H1 (cell line): ENCODE measurements at regions not wholly inside any gene's neighbourhood (a gene's known extent, or its start where the extent isn't known, plus 50 kb on each side); places are given as distances from the start of the nearest gene placed in this dataset.

ENCODE experiments used
- CTCF ChIA-PET: fragments of 300-600 bp; sonication (Branson Sonifier 250); formaldehyde crosslinking; loops from one replicate; lab custom pipeline; 2021; ENCODE audit not compliant: partially characterized antibody; lab: Charles Lee
- POLR2A ChIA-PET: fragments of 300-600 bp; sonication (Branson Sonifier 250); formaldehyde crosslinking; loops from one replicate; lab custom pipeline; 2021; ENCODE audit warnings: inconsistent platforms; ENCODE audit not compliant: partially characterized antibody; lab: Charles Lee
- DNase-seq, 2 experiments: peaks; one replicate each; pipeline versions ENCODE4 v3.0.0 to v3.0.0-alpha.2; 2010 to 2022; ENCODE audit warnings: low spot score in 2 of 2, low read depth in 1 of 2, mixed read lengths in 1 of 2
- FAIRE-seq: peaks from 2 replicates; lab custom pipeline; 2011; peaks lifted over from hg19 to GRCh38; lab: Jason Lieb, UNC
- H2AFZ ChIP-seq: 2 replicates; pipeline ENCODE4 v1.8.1; 2012; ENCODE audit warnings: low read length, inconsistent platforms
- H2AK5ac ChIP-seq: 2 replicates; pipeline ENCODE4 v1.6.1; 2013; ENCODE audit warnings: low read depth, low read length
- H2BK120ac ChIP-seq: replicated peaks from 2 replicates; pipeline ENCODE3; 2013; ENCODE audit warnings: low read depth, low read length, inconsistent platforms
- H2BK12ac ChIP-seq: 2 replicates; pipeline ENCODE4 v1.6.1; 2013; ENCODE audit warnings: low read depth, low read length
- H2BK15ac ChIP-seq: 2 replicates; pipeline ENCODE4 v1.6.1; 2013; ENCODE audit warnings: low read length
- H2BK20ac ChIP-seq: 2 replicates; pipeline ENCODE4 v1.6.1; 2013; ENCODE audit warnings: low read length
- H2BK5ac ChIP-seq: 2 replicates; pipeline ENCODE4 v1.6.1; 2013; ENCODE audit warnings: low read depth, low read length
- H3K14ac ChIP-seq: 2 replicates; pipeline ENCODE4 v1.6.1; 2013; ENCODE audit warnings: inconsistent platforms; ENCODE audit not compliant: insufficient read length
- H3K18ac ChIP-seq: 2 replicates; pipeline ENCODE4 v1.6.1; 2013; ENCODE audit warnings: low read length; ENCODE audit errors: extremely low read depth
- H3K23ac ChIP-seq: 2 replicates; pipeline ENCODE4 v1.6.1; 2013; ENCODE audit warnings: inconsistent platforms; ENCODE audit not compliant: insufficient read length
- H3K23me2 ChIP-seq: 2 replicates; pipeline ENCODE4 v1.6.1; 2013; ENCODE audit warnings: low read depth, low read length
- H3K27ac ChIP-seq: 2 replicates; pipeline ENCODE4 v1.6.1; 2011; ENCODE audit warnings: low read depth, low read length, inconsistent platforms
- H3K27me3 ChIP-seq, 4 experiments: replicated peaks in 1 of 4; 1 replicate in 1 of 4; 2 replicates in 3 of 4; pipeline versions ENCODE4 v1.6.1 to v1.8.1; 2011 to 2013; ENCODE audit warnings: low read length in 3 of 4, mild to moderate bottlenecking in 3 of 4, inconsistent platforms in 2 of 4, mixed read lengths in 2 of 4, moderate library complexity in 1 of 4; ENCODE audit not compliant: control insufficient read depth in 3 of 4, insufficient read depth in 3 of 4; ENCODE audit errors: extremely low read depth in 1 of 4
- H3K36me3 ChIP-seq, 4 experiments: 2 replicates each; pipeline versions ENCODE4 v1.6.1 to v1.8.1; 2011 to 2013; ENCODE audit warnings: mild to moderate bottlenecking in 4 of 4, low read length in 3 of 4, moderate library complexity in 2 of 4, control low read depth in 1 of 4, inconsistent platforms in 1 of 4; ENCODE audit not compliant: insufficient read depth in 4 of 4, control insufficient read depth in 2 of 4
- H3K4ac ChIP-seq: replicated peaks from 2 replicates; pipeline ENCODE3; 2013; ENCODE audit warnings: low read length, low read depth, mixed read lengths, inconsistent platforms; ENCODE audit not compliant: insufficient read length
- H3K4me1 ChIP-seq, 4 experiments: replicated peaks in 1 of 4; 1 replicate in 1 of 4; 2 replicates in 3 of 4; pipeline versions ENCODE4 v1.6.1 to v1.8.1; 2011 to 2013; ENCODE audit warnings: low read length in 3 of 4, inconsistent platforms in 2 of 4, mixed read lengths in 1 of 4; ENCODE audit not compliant: insufficient read depth in 4 of 4, control insufficient read depth in 3 of 4
- H3K4me2 ChIP-seq, 2 experiments: 2 replicates each; pipeline versions ENCODE4 v1.6.1 to v1.8.1; 2011 to 2013; ENCODE audit warnings: low read depth in 2 of 2, low read length in 2 of 2, control low read depth in 1 of 2, inconsistent platforms in 1 of 2, mild to moderate bottlenecking in 1 of 2; ENCODE audit not compliant: insufficient read depth in 1 of 2
- H3K4me3 ChIP-seq, 4 experiments: fragments of 200-600, 300-600 bp in 1 of 4; sonication (generic), shearing (Covaris generic), sonication (Bioruptor Twin) in 1 of 4; 2 replicates each; pipeline versions ENCODE4 v1.5.1 to v1.8.1; 2011 to 2016; ENCODE audit warnings: low read length in 4 of 4, low read depth in 3 of 4, control low read depth in 2 of 4, inconsistent platforms in 2 of 4, mild to moderate bottlenecking in 2 of 4, mixed read lengths in 1 of 4, moderate library complexity in 1 of 4; ENCODE audit not compliant: insufficient read depth in 2 of 4; ENCODE audit errors: extremely low read depth in 1 of 4
- H3K56ac ChIP-seq: replicated peaks from 2 replicates; pipeline ENCODE3; 2013; ENCODE audit warnings: low read depth, mild to moderate bottlenecking, mixed read lengths, low read length, inconsistent platforms; ENCODE audit not compliant: insufficient read length
- H3K79me1 ChIP-seq: 2 replicates; pipeline ENCODE4 v1.6.1; 2013; ENCODE audit warnings: low read depth, low read length, control low read depth
- H3K79me2 ChIP-seq, 2 experiments: 2 replicates each; pipeline versions ENCODE4 v1.6.1 to v1.8.1; 2012 to 2013; ENCODE audit warnings: low read length in 2 of 2, mild to moderate bottlenecking in 2 of 2, inconsistent platforms in 1 of 2; ENCODE audit not compliant: insufficient read depth in 2 of 2, control insufficient read depth in 1 of 2
- H3K9ac ChIP-seq, 4 experiments: replicated peaks in 1 of 4; 1 replicate in 1 of 4; 2 replicates in 3 of 4; pipeline versions ENCODE4 v1.6.1 to v1.8.1; 2011 to 2013; ENCODE audit warnings: low read depth in 3 of 4, low read length in 3 of 4, control low read depth in 2 of 4, mild to moderate bottlenecking in 2 of 4, moderate library complexity in 2 of 4, inconsistent platforms in 1 of 4; ENCODE audit errors: extremely low read depth in 1 of 4
- H3K9me3 ChIP-seq, 2 experiments: 2 replicates each; pipeline versions ENCODE4 v1.6.1 to v1.8.1; 2012 to 2013; ENCODE audit warnings: mild to moderate bottlenecking in 2 of 2, moderate library complexity in 2 of 2, control low read depth in 1 of 2, inconsistent platforms in 1 of 2, low read depth in 1 of 2, low read length in 1 of 2, mixed read lengths in 1 of 2; ENCODE audit not compliant: insufficient read depth in 2 of 2
- H4K20me1 ChIP-seq, 2 experiments: replicated peaks in 1 of 2; 2 replicates each; pipeline versions ENCODE3 to v1.8.1; 2011 to 2013; ENCODE audit warnings: inconsistent platforms in 2 of 2, low read length in 2 of 2, mild to moderate bottlenecking in 1 of 2; ENCODE audit not compliant: insufficient read depth in 2 of 2, control insufficient read depth in 1 of 2
- H4K5ac ChIP-seq: 2 replicates; pipeline ENCODE4 v1.6.1; 2013; ENCODE audit warnings: low read length, low read depth, mixed read lengths, inconsistent platforms; ENCODE audit not compliant: insufficient read length
- H4K8ac ChIP-seq: 2 replicates; pipeline ENCODE4 v1.8.0; 2013; ENCODE audit warnings: mild to moderate bottlenecking, moderate library complexity, low read length, inconsistent platforms; ENCODE audit not compliant: insufficient read depth; ENCODE audit errors: extremely low read depth
- H4K91ac ChIP-seq: replicated peaks from 2 replicates; pipeline ENCODE3; 2013; ENCODE audit warnings: low read length, mixed read lengths, inconsistent platforms; ENCODE audit not compliant: insufficient read length
- HDAC2 ChIP-seq, 2 experiments: fragments of 300-600 bp in 1 of 2; sonication (generic) in 1 of 2; IDR thresholded peaks; 2 replicates each; pipeline ENCODE4 v1.6.1; 2011 to 2012; ENCODE audit warnings: low read depth in 2 of 2, low read length in 2 of 2, mild to moderate bottlenecking in 2 of 2, moderate library complexity in 2 of 2, borderline replicate concordance in 1 of 2, inconsistent platforms in 1 of 2
- JUND ChIP-seq: IDR thresholded peaks from 2 replicates; pipeline ENCODE4 v1.6.1; 2011; ENCODE audit warnings: mild to moderate bottlenecking, improper control_type of control experiment, low read length
- RAD21 ChIP-seq, 2 experiments: IDR thresholded peaks in 1 of 2; conservative IDR thresholded peaks in 1 of 2; 2 replicates each; pipeline ENCODE4 v1.6.1; 2011; ENCODE audit warnings: low read depth in 2 of 2, low read length in 2 of 2, improper control_type of control experiment in 1 of 2, inconsistent platforms in 1 of 2, mild to moderate bottlenecking in 1 of 2, moderate library complexity in 1 of 2
- RBBP5 ChIP-seq: IDR thresholded peaks from 2 replicates; pipeline ENCODE4 v1.7.1; 2012; ENCODE audit warnings: low read depth, mild to moderate bottlenecking, inconsistent platforms, low read length, moderate library complexity, borderline replicate concordance
- SIN3A ChIP-seq, 2 experiments: IDR thresholded peaks in 1 of 2; conservative IDR thresholded peaks in 1 of 2; 2 replicates each; pipeline ENCODE4 v1.6.1; 2011 to 2012; ENCODE audit warnings: low read length in 2 of 2, improper control_type of control experiment in 1 of 2, low read depth in 1 of 2, mild to moderate bottlenecking in 1 of 2
- SP4 ChIP-seq: IDR thresholded peaks from 2 replicates; pipeline ENCODE4 v1.6.1; 2012; ENCODE audit warnings: low read length, inconsistent platforms
- WGBS, 2 experiments: shearing (Covaris generic) in 1 of 2; methylation state at CpG; one replicate each; pipeline versions ENCODE4 v1.1.6 to v1.1.7; 2013 to 2015; ENCODE audit warnings: low lambda C conversion rate in 2 of 2, mixed read lengths in 2 of 2, inconsistent platforms in 1 of 2, low coverage in 1 of 2, missing lambda C conversion rate in 1 of 2; ENCODE audit not compliant: insufficient replicate concordance in 2 of 2, insufficient coverage in 1 of 2, insufficient read length in 1 of 2; ENCODE audit errors: extremely low coverage in 1 of 2, missing lambda C conversion rate in 1 of 2; 5-methylcytosine and 5-hydroxymethylcytosine counted together
- TF ChIP-seq, protein P1 (sequence below): IDR thresholded peaks from 2 replicates; pipeline ENCODE4 v1.6.1; 2012; ENCODE audit warnings: inconsistent platforms

DNA sequence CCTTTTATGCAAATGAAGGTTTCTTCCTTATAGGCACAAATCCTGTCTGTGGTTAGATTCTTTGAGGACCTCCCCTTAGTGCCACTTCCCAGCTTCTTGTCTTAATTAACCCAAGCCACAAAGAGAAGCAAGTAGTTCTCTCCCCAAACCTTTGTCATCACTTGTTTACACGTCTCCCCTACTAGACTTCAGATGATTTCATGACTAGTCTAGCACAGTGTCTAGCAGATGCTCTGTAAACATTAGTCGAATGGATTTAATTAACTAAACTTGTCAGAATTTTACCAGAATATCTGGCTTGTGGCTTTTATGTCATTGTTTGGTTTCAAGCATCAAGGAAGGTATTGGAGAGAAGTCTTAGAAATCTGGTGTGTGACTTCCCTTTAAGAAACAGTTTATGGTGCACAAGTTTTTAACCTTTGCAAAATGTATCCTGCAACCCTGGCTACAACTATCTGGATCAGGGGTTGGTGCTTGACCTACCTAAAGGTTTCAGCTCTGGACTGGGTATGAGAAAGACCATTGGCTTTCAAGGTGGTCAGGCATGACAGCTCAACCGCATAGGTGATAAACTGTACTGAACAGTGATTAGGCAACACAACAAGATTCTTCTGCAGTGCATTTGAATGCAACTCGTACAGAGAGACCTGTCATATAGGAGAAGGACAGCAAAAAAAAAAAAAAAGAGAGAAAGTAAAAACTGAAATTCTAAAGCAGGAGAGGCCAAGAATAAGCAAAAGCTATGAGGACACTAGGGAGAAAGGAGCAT is 93.2 kb upstream of the CCDC150 start:
- 79% methylated on average over 4 of the region's 4 CpGs; no CpG with 5 or more reads in 1 of the 2 experiments for WGBS, 2 experiments
- Histone ChIP-seq H2BK120ac (no peak overlapping the region), H3K27ac (no peak overlapping the region), H3K9me3 (no peaks in the 10 kb centered on the region), H4K20me1 (no peaks in the 10 kb centered on the region), H3K4me2 (no peak overlapping the region), H2BK20ac (no peak overlapping the region), H3K27me3 (no peaks in the 10 kb centered on the region), H3K36me3 (no peaks in the 10 kb centered on the region), H3K4me3 (no peak overlapping the region), H3K9ac (no peak overlapping the region), H4K5ac (no peak overlapping the region), H3K79me1 (no peaks in the 10 kb centered on the region), H3K56ac (no peak overlapping the region), H3K79me2 (no peaks in the 10 kb centered on the region), H2AK5ac (no peak overlapping the region), H2AFZ (no peak overlapping the region), H3K23me2 (no peaks in the 10 kb centered on the region), H4K91ac (no peak overlapping the region), H4K8ac (no peak overlapping the region), H3K4ac (no peak overlapping the region), H2BK5ac (no peak overlapping the region), H3K23ac (no peak overlapping the region), H3K4me1 (0 out of 7 replicates have a peak, but pooled peaks cover 0 to under 1% (median 0%) of the 10 kb centered on the region in 4 experiments), H2BK12ac (no peak overlapping the region), H2BK15ac (no peak overlapping the region), H3K18ac (no peak overlapping the region), H3K14ac (no peak overlapping the region)
- POLR2A ChIA-PET, result no interaction called here
- FAIRE-seq (no peak), DNase-seq (no peak)
- CTCF ChIA-PET, result interaction anchor here (0.6 kb wide), 1 partner anchor 530 kb away, joined by 3 read pairs; no protein-coding TSS in a partner anchor
- TF ChIP-seq SIN3A (conservative IDR thresholded peaks at IDR 0.05 in 1 of 2, IDR thresholded peaks at IDR 0.05 in 1 of 2; ENCODE audit: low read depth in 1 of 2, low read length in 2 of 2), result no peak
- TF ChIP-seq, protein P1, sequence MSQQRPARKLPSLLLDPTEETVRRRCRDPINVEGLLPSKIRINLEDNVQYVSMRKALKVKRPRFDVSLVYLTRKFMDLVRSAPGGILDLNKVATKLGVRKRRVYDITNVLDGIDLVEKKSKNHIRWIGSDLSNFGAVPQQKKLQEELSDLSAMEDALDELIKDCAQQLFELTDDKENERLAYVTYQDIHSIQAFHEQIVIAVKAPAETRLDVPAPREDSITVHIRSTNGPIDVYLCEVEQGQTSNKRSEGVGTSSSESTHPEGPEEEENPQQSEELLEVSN, result no peak
- no peak for TF ChIP-seq RBBP5
- no peak for TF ChIP-seq SP4
- no peak for TF ChIP-seq JUND
- TF ChIP-seq HDAC2 (IDR thresholded peaks at IDR 0.05; ENCODE audit: borderline replicate concordance in 1 of 2, low read depth in 2 of 2, low read length in 2 of 2), result no peak
- no peak for TF ChIP-seq RAD21 (IDR thresholded peaks at IDR 0.05 in 1 of 2, conservative IDR thresholded peaks at IDR 0.05 in 1 of 2; ENCODE audit: low read depth in 2 of 2, low read length in 2 of 2)
